ENCODE measurements at regions not wholly inside any gene's neighbourhood (a gene's known extent, or its start where the extent isn't known, plus 50 kb on each side); places are given as distances from the start of the nearest gene placed in this dataset.

DNA sequence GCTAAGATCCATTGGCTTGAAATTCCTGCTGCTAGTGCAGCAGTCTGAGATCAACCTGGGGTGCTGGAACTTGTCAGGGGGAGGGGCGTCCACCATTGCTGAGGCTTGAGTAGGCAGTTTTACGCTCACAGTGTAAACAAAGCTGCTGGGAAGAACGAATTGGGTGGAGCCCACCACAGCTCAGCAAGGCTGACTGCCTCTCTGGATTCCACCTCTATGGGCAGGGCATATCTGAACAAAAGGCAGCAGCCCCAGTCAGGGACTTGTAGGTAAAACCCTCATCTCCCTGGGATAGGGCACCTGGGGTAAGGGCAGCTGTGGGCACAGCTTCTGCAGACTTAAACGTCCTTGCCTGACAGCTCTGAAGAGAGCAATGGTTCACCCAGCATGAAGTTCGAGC lies 191.7 kb downstream of the ALG10B start:
- TF ChIP-seq, protein P1, sequence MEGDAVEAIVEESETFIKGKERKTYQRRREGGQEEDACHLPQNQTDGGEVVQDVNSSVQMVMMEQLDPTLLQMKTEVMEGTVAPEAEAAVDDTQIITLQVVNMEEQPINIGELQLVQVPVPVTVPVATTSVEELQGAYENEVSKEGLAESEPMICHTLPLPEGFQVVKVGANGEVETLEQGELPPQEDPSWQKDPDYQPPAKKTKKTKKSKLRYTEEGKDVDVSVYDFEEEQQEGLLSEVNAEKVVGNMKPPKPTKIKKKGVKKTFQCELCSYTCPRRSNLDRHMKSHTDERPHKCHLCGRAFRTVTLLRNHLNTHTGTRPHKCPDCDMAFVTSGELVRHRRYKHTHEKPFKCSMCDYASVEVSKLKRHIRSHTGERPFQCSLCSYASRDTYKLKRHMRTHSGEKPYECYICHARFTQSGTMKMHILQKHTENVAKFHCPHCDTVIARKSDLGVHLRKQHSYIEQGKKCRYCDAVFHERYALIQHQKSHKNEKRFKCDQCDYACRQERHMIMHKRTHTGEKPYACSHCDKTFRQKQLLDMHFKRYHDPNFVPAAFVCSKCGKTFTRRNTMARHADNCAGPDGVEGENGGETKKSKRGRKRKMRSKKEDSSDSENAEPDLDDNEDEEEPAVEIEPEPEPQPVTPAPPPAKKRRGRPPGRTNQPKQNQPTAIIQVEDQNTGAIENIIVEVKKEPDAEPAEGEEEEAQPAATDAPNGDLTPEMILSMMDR (IDR thresholded peaks at IDR 0.05 in 2 of 3, conservative IDR thresholded peaks at IDR 0.05 in 1 of 3; ENCODE audit: insufficient read depth in 2 of 3, low read depth in 1 of 3, low read length in 3 of 3), result no peak
- no peak for TF ChIP-seq POLR3A (IDR thresholded peaks at IDR 0.05; ENCODE audit: borderline replicate concordance, extremely low read depth, insufficient read depth, insufficient read length)
- no peak for TF ChIP-seq ZNF561 (CRISPR knock-in tag; conservative IDR thresholded peaks at IDR 0.05)
- no peak for TF ChIP-seq TRIM24 (IDR thresholded peaks at IDR 0.05)
